Activated T-helper 2 cell treated with anti-CD3 and anti-CD28 coated beads, Interferon-gamma antibody, Interleukin-2, Interleukin-4, amounts not matched to agents 10 μg/mL and 5 μg/mL and 100 μg/mL, durations not matched to agents 14 hours and 24 hours and 36 hours (primary cell): ENCODE measurements at regions not wholly inside any gene's neighbourhood (a gene's known extent, or its start where the extent isn't known, plus 50 kb on each side); places are given as distances from the start of the nearest gene placed in this dataset.

Experiments used
- DNase-seq: peaks from one replicate; pipeline ENCODE4 v3.0.0; 2021; ENCODE audit warnings: low spot score
- H3K27ac Mint-ChIP-seq: one replicate; pipeline ENCODE4 v1.8.0; 2021; ENCODE audit warnings: mixed read lengths
- H3K27me3 Mint-ChIP-seq: one replicate; pipeline ENCODE4 v1.8.0; 2021; ENCODE audit warnings: low read depth, mixed read lengths
- H3K36me3 Mint-ChIP-seq: one replicate; pipeline ENCODE4 v1.8.0; 2021; ENCODE audit warnings: low read depth, mixed read lengths
- H3K4me1 Mint-ChIP-seq: one replicate; pipeline ENCODE4 v1.8.0; 2021; ENCODE audit warnings: low read depth, mixed read lengths
- H3K4me3 Mint-ChIP-seq: one replicate; pipeline ENCODE4 v1.8.0; 2021; ENCODE audit warnings: low read depth, mild to moderate bottlenecking, moderate library complexity, mixed read lengths
- H3K9me3 Mint-ChIP-seq: one replicate; pipeline ENCODE4 v1.8.0; 2021; ENCODE audit warnings: mixed read lengths
- intact Hi-C: fragments of 100-400 bp; cut with micrococcal nuclease; formaldehyde crosslinking; loops from one replicate; pipeline ENCODE4 v1.15.1; 2023

- Mint-ChIP-seq H3K4me1 (no peaks in the 10 kb centered on the region), H3K27ac (no peak overlapping the region), H3K36me3 (no peaks in the 10 kb centered on the region), H3K9me3 (peaks cover 8% of the 10 kb centered on the region), H3K27me3 (no peaks in the 10 kb centered on the region), H3K4me3 (no peak overlapping the region)
- DNase-seq = no peak
- intact Hi-C loops = no loop called here
Observed at GRCh38 chr5:92594031-92594430, 987.0 kb downstream of the NR2F1-AS1 start.

- no peaks in the 10 kb centered on the region for H3K4me1 Mint-ChIP-seq
- no peak for DNase-seq
- no peaks in the 10 kb centered on the region for H3K9me3 Mint-ChIP-seq
- no peaks in the 10 kb centered on the region for H3K36me3 Mint-ChIP-seq
- no peak overlapping the region for H3K27ac Mint-ChIP-seq
- H3K4me3 Mint-ChIP-seq = no peak overlapping the region
- intact Hi-C loops = no loop called here
- H3K27me3 Mint-ChIP-seq = no peaks in the 10 kb centered on the region
Observed at GRCh38 chr5:92588876-92589275, 992.1 kb downstream of the NR2F1-AS1 start.

- H3K9me3 Mint-ChIP-seq = peaks cover 2% of the 10 kb centered on the region
- H3K4me3 Mint-ChIP-seq = no peak overlapping the region
- no peaks in the 10 kb centered on the region for H3K27me3 Mint-ChIP-seq
- H3K36me3 Mint-ChIP-seq = no peaks in the 10 kb centered on the region
- no peak overlapping the region for H3K27ac Mint-ChIP-seq
- intact Hi-C loops = no loop called here
- DNase-seq = no peak
- H3K4me1 Mint-ChIP-seq = no peaks in the 10 kb centered on the region
Observed at GRCh38 chr5:92581690-92582089, 999.3 kb downstream of the NR2F1-AS1 start.

- intact Hi-C loops = no loop called here
- H3K9me3 Mint-ChIP-seq = peaks cover 2% of the 10 kb centered on the region
- no peak overlapping the region for H3K4me3 Mint-ChIP-seq
- H3K4me1 Mint-ChIP-seq = no peaks in the 10 kb centered on the region
- no peaks in the 10 kb centered on the region for H3K36me3 Mint-ChIP-seq
- no peak for DNase-seq
- H3K27me3 Mint-ChIP-seq = no peaks in the 10 kb centered on the region
- H3K27ac Mint-ChIP-seq = no peak overlapping the region
Observed at GRCh38 chr5:92581249-92581648, 999.8 kb downstream of the NR2F1-AS1 start.

- DNase-seq = no peak
- Mint-ChIP-seq H3K27ac (no peak overlapping the region), H3K27me3 (no peaks in the 10 kb centered on the region), H3K36me3 (no peaks in the 10 kb centered on the region), H3K4me3 (no peak overlapping the region), H3K9me3 (peaks cover 2% of the 10 kb centered on the region), H3K4me1 (no peaks in the 10 kb centered on the region)
- intact Hi-C loops = no loop called here
Observed at GRCh38 chr5:92580814-92581213, 1000.2 kb downstream of the NR2F1-AS1 start.

GRCh38 chr5:92574023-92574422 is 1007.0 kb downstream of the NR2F1-AS1 start:
- Mint-ChIP-seq H3K9me3 (peaks cover 6% of the 10 kb centered on the region), H3K36me3 (no peaks in the 10 kb centered on the region), H3K27me3 (no peaks in the 10 kb centered on the region), H3K4me3 (no peak overlapping the region), H3K4me1 (no peaks in the 10 kb centered on the region), H3K27ac (no peak overlapping the region)
- DNase-seq = no peak
- intact Hi-C loops = no loop called here

GRCh38 chr5:92568522-92568921 is 1012.5 kb downstream of the NR2F1-AS1 start:
- Mint-ChIP-seq H3K27me3 (no peaks in the 10 kb centered on the region), H3K4me1 (no peaks in the 10 kb centered on the region), H3K27ac (no peak overlapping the region), H3K4me3 (no peak overlapping the region), H3K9me3 (no peaks in the 10 kb centered on the region), H3K36me3 (no peaks in the 10 kb centered on the region)
- intact Hi-C loops = no loop called here
- DNase-seq = no peak

- no peak for DNase-seq
- Mint-ChIP-seq H3K4me1 (no peaks in the 10 kb centered on the region), H3K4me3 (no peak overlapping the region), H3K9me3 (no peaks in the 10 kb centered on the region), H3K36me3 (no peaks in the 10 kb centered on the region), H3K27ac (no peak overlapping the region), H3K27me3 (no peaks in the 10 kb centered on the region)
- intact Hi-C loops = no loop called here
Observed at GRCh38 chr5:92567831-92568450, 1013.1 kb downstream of the NR2F1-AS1 start.

- Mint-ChIP-seq H3K27me3 (no peaks in the 10 kb centered on the region), H3K9me3 (no peaks in the 10 kb centered on the region), H3K27ac (no peak overlapping the region), H3K4me1 (no peaks in the 10 kb centered on the region), H3K4me3 (no peak overlapping the region), H3K36me3 (no peaks in the 10 kb centered on the region)
- intact Hi-C loops = no loop called here
- no peak for DNase-seq
Observed at GRCh38 chr5:92566113-92566786, 1014.8 kb downstream of the NR2F1-AS1 start.

- H3K27ac Mint-ChIP-seq = no peak overlapping the region
- no peaks in the 10 kb centered on the region for H3K27me3 Mint-ChIP-seq
- H3K9me3 Mint-ChIP-seq = no peaks in the 10 kb centered on the region
- H3K4me1 Mint-ChIP-seq = no peaks in the 10 kb centered on the region
- intact Hi-C loops = no loop called here
- H3K4me3 Mint-ChIP-seq = no peak overlapping the region
- DNase-seq = no peak
- no peaks in the 10 kb centered on the region for H3K36me3 Mint-ChIP-seq
Observed at GRCh38 chr5:92565673-92566072, 1015.3 kb downstream of the NR2F1-AS1 start.

- intact Hi-C loops = no loop called here
- Mint-ChIP-seq H3K27ac (no peak overlapping the region), H3K4me1 (no peaks in the 10 kb centered on the region), H3K9me3 (no peaks in the 10 kb centered on the region), H3K27me3 (no peaks in the 10 kb centered on the region), H3K36me3 (no peaks in the 10 kb centered on the region), H3K4me3 (no peak overlapping the region)
- no peak for DNase-seq
Observed at GRCh38 chr5:92562065-92562464, 1019.0 kb downstream of the NR2F1-AS1 start.

- Mint-ChIP-seq H3K27me3 (no peaks in the 10 kb centered on the region), H3K9me3 (no peaks in the 10 kb centered on the region), H3K36me3 (no peaks in the 10 kb centered on the region), H3K27ac (no peak overlapping the region), H3K4me3 (no peak overlapping the region), H3K4me1 (no peaks in the 10 kb centered on the region)
- no peak for DNase-seq
- intact Hi-C loops = no loop called here
Observed at GRCh38 chr5:92561411-92561959, 1019.5 kb downstream of the NR2F1-AS1 start.

GRCh38 chr5:92560698-92561401 is 1020.2 kb downstream of the NR2F1-AS1 start:
- H3K27ac Mint-ChIP-seq = no peak overlapping the region
- no peaks in the 10 kb centered on the region for H3K27me3 Mint-ChIP-seq
- H3K36me3 Mint-ChIP-seq = no peaks in the 10 kb centered on the region
- intact Hi-C loops = no loop called here
- no peaks in the 10 kb centered on the region for H3K9me3 Mint-ChIP-seq
- DNase-seq = no peak
- H3K4me3 Mint-ChIP-seq = no peak overlapping the region
- H3K4me1 Mint-ChIP-seq = no peaks in the 10 kb centered on the region
